GM23248 (cell line): ENCODE measurements at regions not wholly inside any gene's neighbourhood (a gene's known extent, or its start where the extent isn't known, plus 50 kb on each side); places are given as distances from the start of the nearest gene placed in this dataset.

Source experiments
- DNase-seq: peaks from one replicate; pipeline ENCODE4 v3.0.0-alpha.2; 2015
- H2AFZ ChIP-seq: fragments of 200-600 bp; sonication (generic); 2 replicates; pipeline ENCODE4 v1.6.1; 2016; ENCODE audit warnings: antibody characterized with exemption
- H3F3A ChIP-seq: fragments of 200-600 bp; sonication (generic); 2 replicates; pipeline ENCODE4 v1.6.1; 2016; ENCODE audit warnings: mild to moderate bottlenecking, antibody characterized with exemption, mixed run types; ENCODE audit not compliant: insufficient read depth
- H3K27ac ChIP-seq: fragments of 200-600 bp; sonication (generic); 2 replicates; pipeline ENCODE4 v1.5.1; 2016; ENCODE audit warnings: mild to moderate bottlenecking
- H3K27me3 ChIP-seq: fragments of 200-600 bp; sonication (generic); replicated peaks from 2 replicates; pipeline ENCODE4 v1.6.1; 2016; ENCODE audit warnings: mild to moderate bottlenecking; ENCODE audit not compliant: insufficient read depth
- H3K36me3 ChIP-seq: fragments of 200-600 bp; sonication (generic); 2 replicates; pipeline ENCODE4 v1.6.1; 2016; ENCODE audit warnings: low read depth, mild to moderate bottlenecking
- H3K4me1 ChIP-seq: fragments of 200-600 bp; sonication (generic); 2 replicates; pipeline ENCODE4 v1.6.1; 2016; ENCODE audit warnings: mild to moderate bottlenecking; ENCODE audit not compliant: insufficient read depth
- H3K4me2 ChIP-seq: fragments of 200-600 bp; sonication (generic); one replicate; pipeline ENCODE4 v1.6.1; 2016; ENCODE audit warnings: mild to moderate bottlenecking; ENCODE audit not compliant: unreplicated experiment
- H3K4me3 ChIP-seq: fragments of 200-600 bp; sonication (generic); 2 replicates; pipeline ENCODE4 v1.5.1; 2016; ENCODE audit warnings: mild to moderate bottlenecking
- H3K79me2 ChIP-seq: fragments of 200-600 bp; sonication (generic); 2 replicates; pipeline ENCODE4 v1.6.1; 2016; ENCODE audit warnings: mild to moderate bottlenecking; ENCODE audit not compliant: insufficient read depth
- H3K9ac ChIP-seq: fragments of 200-600 bp; sonication (generic); 2 replicates; pipeline ENCODE4 v1.6.1; 2016; ENCODE audit warnings: mild to moderate bottlenecking
- H3K9me2 ChIP-seq: fragments of 200-600 bp; sonication (generic); 2 replicates; pipeline ENCODE4 v1.6.1; 2016; ENCODE audit warnings: mixed run types, mild to moderate bottlenecking, moderate library complexity; ENCODE audit not compliant: insufficient read depth
- H3K9me3 ChIP-seq: fragments of 200-600 bp; sonication (generic); one replicate; pipeline ENCODE4 v1.6.1; 2017; ENCODE audit warnings: low read depth
- H4K20me1 ChIP-seq: fragments of 200-600 bp; sonication (generic); 2 replicates; pipeline ENCODE4 v1.6.0; 2016; ENCODE audit not compliant: insufficient read depth
- EZH2 ChIP-seq: fragments of 200-600 bp; sonication (generic); IDR thresholded peaks from 2 replicates; pipeline ENCODE4 v1.6.1; 2018; ENCODE audit warnings: antibody characterized with exemption, mild to moderate bottlenecking; ENCODE audit not compliant: insufficient read depth, poor library complexity, severe bottlenecking
- EZH2phosphoT487 ChIP-seq: fragments of 200-600 bp; sonication (generic); IDR thresholded peaks from 2 replicates; pipeline ENCODE4 v1.6.1; 2018; ENCODE audit warnings: antibody characterized with exemption, moderate library complexity, mild to moderate bottlenecking, low read depth; ENCODE audit not compliant: insufficient read depth
- WGBS, 2 experiments: methylation state at CpG; one replicate each; pipeline ENCODE4 v1.1.6; 2015 to 2017; ENCODE audit warnings: low lambda C conversion rate in 2 of 2, low coverage in 1 of 2; ENCODE audit errors: missing lambda C conversion rate in 2 of 2; 5-methylcytosine and 5-hydroxymethylcytosine counted together
- in situ Hi-C: fragments of 300-500 bp; cut with MboI; formaldehyde crosslinking; loops from 2 replicates; pipeline ENCODE4 v1.15.0; 2020

GRCh38 chr13:31873145-31873544, 133.8 kb downstream of the RXFP2 start:
- no peak overlapping the region for H3K9ac ChIP-seq
- H3K9me3 ChIP-seq: no peaks in the 10 kb centered on the region
- no peaks in the 10 kb centered on the region for H3F3A ChIP-seq
- H3K9me2 ChIP-seq: no peaks in the 10 kb centered on the region
- in situ Hi-C loops: no loop called here
- peaks cover 8% of the 10 kb centered on the region for H3K4me1 ChIP-seq
- no peak overlapping the region for H3K27ac ChIP-seq
- no peaks in the 10 kb centered on the region for H3K36me3 ChIP-seq
- H2AFZ ChIP-seq: no peak overlapping the region
- no peak overlapping the region for H3K4me2 ChIP-seq
- no peak overlapping the region for H3K4me3 ChIP-seq
- no peaks in the 10 kb centered on the region for H4K20me1 ChIP-seq
- no peaks in the 10 kb centered on the region for H3K27me3 ChIP-seq
- DNase-seq: no peak
- H3K79me2 ChIP-seq: no peaks in the 10 kb centered on the region
- TF ChIP-seq EZH2phosphoT487: no peak
- no peak for TF ChIP-seq EZH2
- 77 to 88% methylated on average over 2 of the region's 2 CpGs for WGBS, 2 experiments

GRCh38 chr13:31875134-31875533, 135.8 kb downstream of the RXFP2 start:
- Histone ChIP-seq H3K4me1 (0 out of 2 replicates have a peak, but pooled peaks cover 3% of the 10 kb centered on the region), H3K9me3 (no peaks in the 10 kb centered on the region), H3F3A (no peaks in the 10 kb centered on the region), H3K79me2 (no peaks in the 10 kb centered on the region), H3K9ac (no peak overlapping the region), H3K4me2 (no peak overlapping the region), H3K27me3 (no peaks in the 10 kb centered on the region), H2AFZ (no peak overlapping the region), H3K4me3 (no peak overlapping the region), H3K9me2 (no peaks in the 10 kb centered on the region), H3K36me3 (no peaks in the 10 kb centered on the region), H3K27ac (no peak overlapping the region), H4K20me1 (no peaks in the 10 kb centered on the region)
- 80 to 87% methylated on average over 3 of the region's 3 CpGs for WGBS, 2 experiments
- in situ Hi-C loops: no loop called here
- TF ChIP-seq EZH2phosphoT487 (no peak), EZH2 (no peak)
- no peak for DNase-seq

DNA sequence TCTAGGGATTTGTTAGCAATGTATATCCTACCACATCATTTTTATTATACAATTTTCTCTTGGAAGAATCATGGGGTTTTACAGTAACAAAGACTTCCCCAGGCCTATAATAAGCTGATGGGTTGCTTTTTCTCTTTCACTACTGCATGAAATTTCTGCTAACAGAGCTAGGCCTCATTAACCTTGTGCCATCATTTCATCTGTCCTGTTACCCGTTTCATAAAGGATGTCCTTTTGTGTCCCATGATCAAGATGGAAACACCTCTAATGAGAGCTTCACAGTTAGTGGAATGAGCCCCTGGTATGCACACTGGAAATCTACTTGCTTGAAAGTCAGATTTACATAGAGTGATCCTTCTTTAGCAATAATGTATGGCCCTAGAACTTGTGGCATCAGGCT, 138.7 kb downstream of the RXFP2 start:
- 81 to 85% methylated on average over 1 of the region's 1 CpG for WGBS, 2 experiments
- H3K4me2 ChIP-seq: no peak overlapping the region
- H3K4me3 ChIP-seq: no peak overlapping the region
- no peaks in the 10 kb centered on the region for H3K27me3 ChIP-seq
- H4K20me1 ChIP-seq: no peaks in the 10 kb centered on the region
- H3K9ac ChIP-seq: no peak overlapping the region
- H3K79me2 ChIP-seq: no peaks in the 10 kb centered on the region
- no peaks in the 10 kb centered on the region for H3K36me3 ChIP-seq
- H3K4me1 ChIP-seq: peaks cover 9% of the 10 kb centered on the region
- no peaks in the 10 kb centered on the region for H3K9me3 ChIP-seq
- H2AFZ ChIP-seq: no peak overlapping the region
- no peak overlapping the region for H3K27ac ChIP-seq
- no peaks in the 10 kb centered on the region for H3K9me2 ChIP-seq
- DNase-seq: no peak
- in situ Hi-C loops: no loop called here
- H3F3A ChIP-seq: peaks cover 7% of the 10 kb centered on the region; the same call in 1 of the 2 replicates
- TF ChIP-seq EZH2phosphoT487 (no peak), EZH2 (no peak)

DNA sequence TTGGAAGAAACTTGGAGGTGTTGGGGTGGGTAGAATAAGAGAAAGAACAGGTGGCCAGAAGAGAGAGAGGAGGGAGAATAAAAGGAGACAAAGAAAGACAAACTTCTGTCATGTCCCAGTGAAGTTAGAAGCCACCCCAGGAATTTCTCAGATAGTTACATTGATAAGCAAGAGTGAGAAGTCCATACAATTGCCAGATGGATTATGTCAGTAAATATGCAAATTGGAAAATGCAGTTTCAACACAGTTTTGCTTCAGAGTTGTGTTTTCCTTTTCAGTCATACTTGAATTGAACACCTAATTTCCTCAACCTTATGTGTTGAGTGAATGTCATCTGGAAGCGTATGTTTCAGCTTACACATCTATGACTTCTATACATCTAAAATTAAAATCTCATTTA, 139.2 kb downstream of the RXFP2 start:
- Histone ChIP-seq H3K27ac (no peak overlapping the region), H3K9ac (no peak overlapping the region), H3F3A (peaks cover 7% of the 10 kb centered on the region; the same call in 1 of the 2 replicates), H3K27me3 (no peaks in the 10 kb centered on the region), H2AFZ (no peak overlapping the region), H4K20me1 (no peaks in the 10 kb centered on the region), H3K9me3 (no peaks in the 10 kb centered on the region), H3K4me3 (no peak overlapping the region), H3K36me3 (no peaks in the 10 kb centered on the region), H3K4me1 (peaks cover 9% of the 10 kb centered on the region), H3K4me2 (no peak overlapping the region), H3K9me2 (no peaks in the 10 kb centered on the region), H3K79me2 (no peaks in the 10 kb centered on the region)
- in situ Hi-C loops: no loop called here
- TF ChIP-seq EZH2 (no peak), EZH2phosphoT487 (no peak)
- 95 to 100% methylated on average over 1 of the region's 1 CpG for WGBS, 2 experiments
- no peak for DNase-seq

DNA sequence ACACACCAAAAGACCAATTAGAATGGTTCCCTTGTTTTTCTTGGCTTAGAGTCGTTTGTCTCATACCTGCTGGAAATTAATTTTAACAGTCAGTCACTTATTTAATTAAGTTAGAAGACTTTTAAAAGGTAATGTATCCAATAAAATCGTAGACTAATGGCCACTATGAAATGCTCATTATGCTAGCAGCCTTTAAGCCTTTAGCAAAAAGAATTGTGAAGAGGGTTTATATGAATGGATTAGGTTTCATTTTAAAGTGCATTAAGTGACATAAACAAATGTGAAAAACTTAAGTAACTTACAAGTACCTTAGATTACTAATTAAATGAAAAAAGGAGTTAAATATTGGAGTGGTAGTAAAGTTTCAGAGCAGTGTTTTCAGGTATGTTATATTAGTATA, 139.6 kb downstream of the RXFP2 start:
- Histone ChIP-seq H3K79me2 (no peaks in the 10 kb centered on the region), H3K4me1 (peaks cover 9% of the 10 kb centered on the region), H2AFZ (no peak overlapping the region), H3K27ac (no peak overlapping the region), H4K20me1 (no peaks in the 10 kb centered on the region), H3K9ac (no peak overlapping the region), H3K36me3 (no peaks in the 10 kb centered on the region), H3K9me2 (no peaks in the 10 kb centered on the region), H3K9me3 (no peaks in the 10 kb centered on the region), H3K4me3 (no peak overlapping the region), H3K27me3 (no peaks in the 10 kb centered on the region), H3K4me2 (no peak overlapping the region), H3F3A (peaks cover 7% of the 10 kb centered on the region; the same call in 1 of the 2 replicates)
- 64 to 71% methylated on average over 2 of the region's 2 CpGs for WGBS, 2 experiments
- in situ Hi-C loops: no loop called here
- no peak for TF ChIP-seq EZH2
- TF ChIP-seq EZH2phosphoT487: no peak
- DNase-seq: no peak
